GM10266 (cell line): ENCODE measurements at regions not wholly inside any gene's neighbourhood (a gene's known extent, or its start where the extent isn't known, plus 50 kb on each side); places are given as distances from the start of the nearest gene placed in this dataset.
"Not testable (repeated sequence)": the region's sequence is repeated elsewhere in the genome, so short reads cannot be mapped to it uniquely, and the experiment has no call there.

Source experiments
- DNase-seq: peaks from one replicate; pipeline ENCODE4 v3.0.0; 2012; ENCODE audit errors: extremely low spot score
- CTCF ChIP-seq: IDR thresholded peaks from 2 replicates; pipeline ENCODE4 v1.5.1; 2012; ENCODE audit warnings: mild to moderate bottlenecking, low read depth; ENCODE audit not compliant: control insufficient read depth, insufficient read depth; ENCODE audit errors: missing control alignments

GRCh38 chr13:44853641-44854040, 135.6 kb downstream of the NUFIP1 start:
- TF ChIP-seq CTCF: no peak

GRCh38 chr13:44848920-44849676, 140.2 kb downstream of the NUFIP1 start:
- TF ChIP-seq CTCF: no peak
- no peak for DNase-seq

More at GRCh38 chr13:44853641-44854040, 135.6 kb downstream of the NUFIP1 start:
- DNase-seq: no peak

- DNase-seq: not testable (repeated sequence)
These were observed 143.8 kb downstream of the NUFIP1 start for GRCh38 chr13:44845281-44846058.

GRCh38 chr13:44844786-44845185, 144.5 kb downstream of the NUFIP1 start:
- DNase-seq: no peak
- TF ChIP-seq CTCF: no peak

GRCh38 chr13:44843403-44843802, 145.9 kb downstream of the NUFIP1 start:
- no peak for TF ChIP-seq CTCF
- no peak for DNase-seq

GRCh38 chr13:44842158-44842557, 147.1 kb downstream of the NUFIP1 start:
- DNase-seq: no peak
- TF ChIP-seq CTCF: no peak

- TF ChIP-seq CTCF: no peak
- no peak for DNase-seq
These were observed 149.1 kb downstream of the NUFIP1 start for GRCh38 chr13:44840131-44840530.
